H1 (cell line): ENCODE measurements at regions not wholly inside any gene's neighbourhood (a gene's known extent, or its start where the extent isn't known, plus 50 kb on each side); places are given as distances from the start of the nearest gene placed in this dataset.

ENCODE experiments used
- CTCF ChIA-PET: fragments of 300-600 bp; sonication (Branson Sonifier 250); formaldehyde crosslinking; loops from one replicate; lab custom pipeline; 2021; ENCODE audit not compliant: partially characterized antibody; lab: Charles Lee
- POLR2A ChIA-PET: fragments of 300-600 bp; sonication (Branson Sonifier 250); formaldehyde crosslinking; loops from one replicate; lab custom pipeline; 2021; ENCODE audit warnings: inconsistent platforms; ENCODE audit not compliant: partially characterized antibody; lab: Charles Lee
- DNase-seq, 2 experiments: peaks; one replicate each; pipeline versions ENCODE4 v3.0.0 to v3.0.0-alpha.2; 2010 to 2022; ENCODE audit warnings: low spot score in 2 of 2, low read depth in 1 of 2, mixed read lengths in 1 of 2
- FAIRE-seq: peaks from 2 replicates; lab custom pipeline; 2011; peaks lifted over from hg19 to GRCh38; lab: Jason Lieb, UNC
- H2AFZ ChIP-seq: 2 replicates; pipeline ENCODE4 v1.8.1; 2012; ENCODE audit warnings: low read length, inconsistent platforms
- H2AK5ac ChIP-seq: 2 replicates; pipeline ENCODE4 v1.6.1; 2013; ENCODE audit warnings: low read depth, low read length
- H2BK120ac ChIP-seq: replicated peaks from 2 replicates; pipeline ENCODE3; 2013; ENCODE audit warnings: low read depth, low read length, inconsistent platforms
- H2BK12ac ChIP-seq: 2 replicates; pipeline ENCODE4 v1.6.1; 2013; ENCODE audit warnings: low read depth, low read length
- H2BK15ac ChIP-seq: 2 replicates; pipeline ENCODE4 v1.6.1; 2013; ENCODE audit warnings: low read length
- H2BK20ac ChIP-seq: 2 replicates; pipeline ENCODE4 v1.6.1; 2013; ENCODE audit warnings: low read length
- H2BK5ac ChIP-seq: 2 replicates; pipeline ENCODE4 v1.6.1; 2013; ENCODE audit warnings: low read depth, low read length
- H3K14ac ChIP-seq: 2 replicates; pipeline ENCODE4 v1.6.1; 2013; ENCODE audit warnings: inconsistent platforms; ENCODE audit not compliant: insufficient read length
- H3K18ac ChIP-seq: 2 replicates; pipeline ENCODE4 v1.6.1; 2013; ENCODE audit warnings: low read length; ENCODE audit errors: extremely low read depth
- H3K23ac ChIP-seq: 2 replicates; pipeline ENCODE4 v1.6.1; 2013; ENCODE audit warnings: inconsistent platforms; ENCODE audit not compliant: insufficient read length
- H3K23me2 ChIP-seq: 2 replicates; pipeline ENCODE4 v1.6.1; 2013; ENCODE audit warnings: low read depth, low read length
- H3K27ac ChIP-seq: 2 replicates; pipeline ENCODE4 v1.6.1; 2011; ENCODE audit warnings: low read depth, low read length, inconsistent platforms
- H3K27me3 ChIP-seq, 4 experiments: replicated peaks in 1 of 4; 1 replicate in 1 of 4; 2 replicates in 3 of 4; pipeline versions ENCODE4 v1.6.1 to v1.8.1; 2011 to 2013; ENCODE audit warnings: low read length in 3 of 4, mild to moderate bottlenecking in 3 of 4, inconsistent platforms in 2 of 4, mixed read lengths in 2 of 4, moderate library complexity in 1 of 4; ENCODE audit not compliant: control insufficient read depth in 3 of 4, insufficient read depth in 3 of 4; ENCODE audit errors: extremely low read depth in 1 of 4
- H3K36me3 ChIP-seq, 4 experiments: 2 replicates each; pipeline versions ENCODE4 v1.6.1 to v1.8.1; 2011 to 2013; ENCODE audit warnings: mild to moderate bottlenecking in 4 of 4, low read length in 3 of 4, moderate library complexity in 2 of 4, control low read depth in 1 of 4, inconsistent platforms in 1 of 4; ENCODE audit not compliant: insufficient read depth in 4 of 4, control insufficient read depth in 2 of 4
- H3K4ac ChIP-seq: replicated peaks from 2 replicates; pipeline ENCODE3; 2013; ENCODE audit warnings: low read length, low read depth, mixed read lengths, inconsistent platforms; ENCODE audit not compliant: insufficient read length
- H3K4me1 ChIP-seq, 4 experiments: replicated peaks in 1 of 4; 1 replicate in 1 of 4; 2 replicates in 3 of 4; pipeline versions ENCODE4 v1.6.1 to v1.8.1; 2011 to 2013; ENCODE audit warnings: low read length in 3 of 4, inconsistent platforms in 2 of 4, mixed read lengths in 1 of 4; ENCODE audit not compliant: insufficient read depth in 4 of 4, control insufficient read depth in 3 of 4
- H3K4me2 ChIP-seq, 2 experiments: 2 replicates each; pipeline versions ENCODE4 v1.6.1 to v1.8.1; 2011 to 2013; ENCODE audit warnings: low read depth in 2 of 2, low read length in 2 of 2, control low read depth in 1 of 2, inconsistent platforms in 1 of 2, mild to moderate bottlenecking in 1 of 2; ENCODE audit not compliant: insufficient read depth in 1 of 2
- H3K4me3 ChIP-seq, 4 experiments: fragments of 200-600, 300-600 bp in 1 of 4; sonication (generic), shearing (Covaris generic), sonication (Bioruptor Twin) in 1 of 4; 2 replicates each; pipeline versions ENCODE4 v1.5.1 to v1.8.1; 2011 to 2016; ENCODE audit warnings: low read length in 4 of 4, low read depth in 3 of 4, control low read depth in 2 of 4, inconsistent platforms in 2 of 4, mild to moderate bottlenecking in 2 of 4, mixed read lengths in 1 of 4, moderate library complexity in 1 of 4; ENCODE audit not compliant: insufficient read depth in 2 of 4; ENCODE audit errors: extremely low read depth in 1 of 4
- H3K56ac ChIP-seq: replicated peaks from 2 replicates; pipeline ENCODE3; 2013; ENCODE audit warnings: low read depth, mild to moderate bottlenecking, mixed read lengths, low read length, inconsistent platforms; ENCODE audit not compliant: insufficient read length
- H3K79me1 ChIP-seq: 2 replicates; pipeline ENCODE4 v1.6.1; 2013; ENCODE audit warnings: low read depth, low read length, control low read depth
- H3K79me2 ChIP-seq, 2 experiments: 2 replicates each; pipeline versions ENCODE4 v1.6.1 to v1.8.1; 2012 to 2013; ENCODE audit warnings: low read length in 2 of 2, mild to moderate bottlenecking in 2 of 2, inconsistent platforms in 1 of 2; ENCODE audit not compliant: insufficient read depth in 2 of 2, control insufficient read depth in 1 of 2
- H3K9ac ChIP-seq, 4 experiments: replicated peaks in 1 of 4; 1 replicate in 1 of 4; 2 replicates in 3 of 4; pipeline versions ENCODE4 v1.6.1 to v1.8.1; 2011 to 2013; ENCODE audit warnings: low read depth in 3 of 4, low read length in 3 of 4, control low read depth in 2 of 4, mild to moderate bottlenecking in 2 of 4, moderate library complexity in 2 of 4, inconsistent platforms in 1 of 4; ENCODE audit errors: extremely low read depth in 1 of 4
- H3K9me3 ChIP-seq, 2 experiments: 2 replicates each; pipeline versions ENCODE4 v1.6.1 to v1.8.1; 2012 to 2013; ENCODE audit warnings: mild to moderate bottlenecking in 2 of 2, moderate library complexity in 2 of 2, control low read depth in 1 of 2, inconsistent platforms in 1 of 2, low read depth in 1 of 2, low read length in 1 of 2, mixed read lengths in 1 of 2; ENCODE audit not compliant: insufficient read depth in 2 of 2
- H4K20me1 ChIP-seq, 2 experiments: replicated peaks in 1 of 2; 2 replicates each; pipeline versions ENCODE3 to v1.8.1; 2011 to 2013; ENCODE audit warnings: inconsistent platforms in 2 of 2, low read length in 2 of 2, mild to moderate bottlenecking in 1 of 2; ENCODE audit not compliant: insufficient read depth in 2 of 2, control insufficient read depth in 1 of 2
- H4K5ac ChIP-seq: 2 replicates; pipeline ENCODE4 v1.6.1; 2013; ENCODE audit warnings: low read length, low read depth, mixed read lengths, inconsistent platforms; ENCODE audit not compliant: insufficient read length
- H4K8ac ChIP-seq: 2 replicates; pipeline ENCODE4 v1.8.0; 2013; ENCODE audit warnings: mild to moderate bottlenecking, moderate library complexity, low read length, inconsistent platforms; ENCODE audit not compliant: insufficient read depth; ENCODE audit errors: extremely low read depth
- H4K91ac ChIP-seq: replicated peaks from 2 replicates; pipeline ENCODE3; 2013; ENCODE audit warnings: low read length, mixed read lengths, inconsistent platforms; ENCODE audit not compliant: insufficient read length
- GABPA ChIP-seq: IDR thresholded peaks from 2 replicates; pipeline ENCODE4 v1.6.1; 2011; ENCODE audit warnings: mild to moderate bottlenecking, low read length, moderate library complexity, borderline replicate concordance; ENCODE audit not compliant: insufficient read depth
- HDAC2 ChIP-seq, 2 experiments: fragments of 300-600 bp in 1 of 2; sonication (generic) in 1 of 2; IDR thresholded peaks; 2 replicates each; pipeline ENCODE4 v1.6.1; 2011 to 2012; ENCODE audit warnings: low read depth in 2 of 2, low read length in 2 of 2, mild to moderate bottlenecking in 2 of 2, moderate library complexity in 2 of 2, borderline replicate concordance in 1 of 2, inconsistent platforms in 1 of 2
- MAX ChIP-seq: IDR thresholded peaks from 2 replicates; pipeline ENCODE4 v1.6.1; 2012; ENCODE audit warnings: inconsistent platforms
- RNF2 ChIP-seq: fragments of 200-900, 300-1000 bp; sonication (generic); IDR thresholded peaks from 2 replicates; pipeline ENCODE4 v1.7.1; 2016; ENCODE audit warnings: borderline replicate concordance, low read depth, mild to moderate bottlenecking, antibody characterized with exemption, low read length; ENCODE audit not compliant: poor library complexity, severe bottlenecking; ENCODE audit errors: missing control alignments
- SIN3A ChIP-seq, 2 experiments: IDR thresholded peaks in 1 of 2; conservative IDR thresholded peaks in 1 of 2; 2 replicates each; pipeline ENCODE4 v1.6.1; 2011 to 2012; ENCODE audit warnings: low read length in 2 of 2, improper control_type of control experiment in 1 of 2, low read depth in 1 of 2, mild to moderate bottlenecking in 1 of 2
- TCF12 ChIP-seq: IDR thresholded peaks from 2 replicates; pipeline ENCODE4 v1.6.1; 2011; ENCODE audit warnings: low read depth, mild to moderate bottlenecking, low read length
- WGBS, 2 experiments: shearing (Covaris generic) in 1 of 2; methylation state at CpG; one replicate each; pipeline versions ENCODE4 v1.1.6 to v1.1.7; 2013 to 2015; ENCODE audit warnings: low lambda C conversion rate in 2 of 2, mixed read lengths in 2 of 2, inconsistent platforms in 1 of 2, low coverage in 1 of 2, missing lambda C conversion rate in 1 of 2; ENCODE audit not compliant: insufficient replicate concordance in 2 of 2, insufficient coverage in 1 of 2, insufficient read length in 1 of 2; ENCODE audit errors: extremely low coverage in 1 of 2, missing lambda C conversion rate in 1 of 2; 5-methylcytosine and 5-hydroxymethylcytosine counted together

GRCh38 chr10:124324856-124325632 lies 93.7 kb downstream of the OAT start:
- TF ChIP-seq SIN3A (conservative IDR thresholded peaks at IDR 0.05 in 1 of 2, IDR thresholded peaks at IDR 0.05 in 1 of 2; ENCODE audit: low read depth in 1 of 2, low read length in 2 of 2) (no peak), HDAC2 (IDR thresholded peaks at IDR 0.05; ENCODE audit: borderline replicate concordance in 1 of 2, low read depth in 2 of 2, low read length in 2 of 2) (no peak), MAX (no peak), TCF12 (no peak), GABPA (no peak), RNF2 (no peak)
- no peak overlapping the region for H4K91ac ChIP-seq
- H3K9ac ChIP-seq, result no peak overlapping the region
- H3K9me3 ChIP-seq, result no peaks in the 10 kb centered on the region
- no peaks in the 10 kb centered on the region for H4K20me1 ChIP-seq
- H3K23ac ChIP-seq, result no peak overlapping the region
- H3K56ac ChIP-seq, result no peak overlapping the region
- no peak overlapping the region for H2BK20ac ChIP-seq
- H3K23me2 ChIP-seq, result no peaks in the 10 kb centered on the region
- H3K4me3 ChIP-seq, result no peak overlapping the region
- H3K18ac ChIP-seq, result no peak overlapping the region
- DNase-seq, result peak in 1 of 2 experiments; percentile 36
- POLR2A ChIA-PET, result no interaction called here
- H3K4ac ChIP-seq, result no peak overlapping the region
- no peak overlapping the region for H2AK5ac ChIP-seq
- H2BK120ac ChIP-seq, result no peak overlapping the region
- no peaks in the 10 kb centered on the region for H3K79me1 ChIP-seq
- no peak overlapping the region for H3K14ac ChIP-seq
- WGBS, 2 experiments, result 84% methylated on average over 19 of the region's 19 CpGs; no CpG with 5 or more reads in 1 of the 2 experiments
- H3K36me3 ChIP-seq, result no peaks in the 10 kb centered on the region
- H4K8ac ChIP-seq, result 0 out of 2 replicates have a peak overlapping the region, but pooled peaks have one; percentile 11
- no peak overlapping the region for H2BK12ac ChIP-seq
- no peak overlapping the region for H4K5ac ChIP-seq
- H2AFZ ChIP-seq, result no peak overlapping the region
- no peak overlapping the region for H2BK15ac ChIP-seq
- H3K4me2 ChIP-seq, result no peak overlapping the region
- no peak for FAIRE-seq
- H2BK5ac ChIP-seq, result no peak overlapping the region
- peaks cover 0 to 3% (median 0%) of the 10 kb centered on the region in 4 experiments; a peak in 2 of 7 replicates for H3K4me1 ChIP-seq
- H3K27ac ChIP-seq, result no peak overlapping the region
- CTCF ChIA-PET, result no interaction called here
- no peaks in the 10 kb centered on the region; a peak in 1 of 7 replicates for H3K27me3 ChIP-seq
- H3K79me2 ChIP-seq, result no peaks in the 10 kb centered on the region
